K562 (cell line): ENCODE measurements at regions not wholly inside any gene's neighbourhood (a gene's known extent, or its start where the extent isn't known, plus 50 kb on each side); places are given as distances from the start of the nearest gene placed in this dataset.

ENCODE experiments used
- ERF ChIP-seq: fragments of 450-650 bp; formaldehyde crosslinking; IDR thresholded peaks from 2 replicates; pipeline ENCODE4 v1.4.0; 2020; ENCODE audit warnings: mild to moderate bottlenecking, mixed read lengths
- NCOR1 ChIP-seq: fragments of 450-650 bp; IDR thresholded peaks from 2 replicates; pipeline ENCODE4 v1.6.1; 2016; ENCODE audit warnings: mild to moderate bottlenecking, moderate library complexity
- RBFOX2 ChIP-seq: fragments of 200-400 bp; formaldehyde crosslinking; IDR thresholded peaks from 2 replicates; pipeline ENCODE4 v1.6.1; 2017; ENCODE audit warnings: low read depth, mild to moderate bottlenecking, low read length, moderate library complexity
- ZNF121 ChIP-seq: sonication (generic); formaldehyde crosslinking; conservative IDR thresholded peaks from 2 replicates; pipeline ENCODE4 v1.8.0; 2022; ENCODE audit warnings: missing genetic modification reagents
- ZNF347 ChIP-seq: fragments of 450-650 bp; formaldehyde crosslinking; IDR thresholded peaks from 2 replicates; pipeline ENCODE4 v1.4.0; 2020; ENCODE audit warnings: low read depth, mild to moderate bottlenecking, moderate library complexity
- TF ChIP-seq, protein P1 (sequence below): fragments of 250-450 bp; sonication (Bioruptor Pico); IDR thresholded peaks from 2 replicates; pipeline ENCODE4 v1.8.0; 2021; ENCODE audit warnings: mild to moderate bottlenecking, moderate library complexity
- TF ChIP-seq, protein P2 (sequence below): fragments of 450-650 bp; IDR thresholded peaks from 2 replicates; pipeline ENCODE4 v1.6.1; 2017; ENCODE audit warnings: antibody characterized with exemption, mild to moderate bottlenecking
- TF ChIP-seq, protein P3 (sequence below): IDR thresholded peaks from 2 replicates; pipeline ENCODE4 v1.6.1; 2016; ENCODE audit warnings: missing genetic modification characterization, missing compliant biosample characterization

DNA sequence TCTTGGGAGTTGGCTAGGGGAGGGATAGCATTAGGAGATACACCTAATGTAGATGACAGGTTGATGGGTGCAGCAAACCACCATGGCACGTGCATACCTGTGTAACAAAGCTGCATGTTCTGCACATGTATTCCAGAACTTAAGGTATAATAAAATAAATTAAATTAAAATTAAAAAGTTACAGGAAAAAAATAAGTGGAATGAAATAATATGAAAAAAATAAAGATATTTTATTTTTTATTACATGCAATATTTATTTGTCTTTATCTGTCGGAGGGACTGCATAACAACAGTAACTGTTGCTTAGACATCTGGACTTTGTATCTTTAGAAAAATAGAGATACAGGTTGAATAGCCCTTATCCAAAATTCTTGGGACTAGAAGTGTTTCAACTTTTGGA, 597.4 kb upstream of the CCDC179 start:
- TF ChIP-seq, protein P1, sequence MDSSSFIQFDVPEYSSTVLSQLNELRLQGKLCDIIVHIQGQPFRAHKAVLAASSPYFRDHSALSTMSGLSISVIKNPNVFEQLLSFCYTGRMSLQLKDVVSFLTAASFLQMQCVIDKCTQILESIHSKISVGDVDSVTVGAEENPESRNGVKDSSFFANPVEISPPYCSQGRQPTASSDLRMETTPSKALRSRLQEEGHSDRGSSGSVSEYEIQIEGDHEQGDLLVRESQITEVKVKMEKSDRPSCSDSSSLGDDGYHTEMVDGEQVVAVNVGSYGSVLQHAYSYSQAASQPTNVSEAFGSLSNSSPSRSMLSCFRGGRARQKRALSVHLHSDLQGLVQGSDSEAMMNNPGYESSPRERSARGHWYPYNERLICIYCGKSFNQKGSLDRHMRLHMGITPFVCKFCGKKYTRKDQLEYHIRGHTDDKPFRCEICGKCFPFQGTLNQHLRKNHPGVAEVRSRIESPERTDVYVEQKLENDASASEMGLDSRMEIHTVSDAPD, result no peak
- TF ChIP-seq ERF (CRISPR knock-in tag), result no peak
- no peak for TF ChIP-seq ZNF347 (CRISPR knock-in tag)
- TF ChIP-seq, protein P2, sequence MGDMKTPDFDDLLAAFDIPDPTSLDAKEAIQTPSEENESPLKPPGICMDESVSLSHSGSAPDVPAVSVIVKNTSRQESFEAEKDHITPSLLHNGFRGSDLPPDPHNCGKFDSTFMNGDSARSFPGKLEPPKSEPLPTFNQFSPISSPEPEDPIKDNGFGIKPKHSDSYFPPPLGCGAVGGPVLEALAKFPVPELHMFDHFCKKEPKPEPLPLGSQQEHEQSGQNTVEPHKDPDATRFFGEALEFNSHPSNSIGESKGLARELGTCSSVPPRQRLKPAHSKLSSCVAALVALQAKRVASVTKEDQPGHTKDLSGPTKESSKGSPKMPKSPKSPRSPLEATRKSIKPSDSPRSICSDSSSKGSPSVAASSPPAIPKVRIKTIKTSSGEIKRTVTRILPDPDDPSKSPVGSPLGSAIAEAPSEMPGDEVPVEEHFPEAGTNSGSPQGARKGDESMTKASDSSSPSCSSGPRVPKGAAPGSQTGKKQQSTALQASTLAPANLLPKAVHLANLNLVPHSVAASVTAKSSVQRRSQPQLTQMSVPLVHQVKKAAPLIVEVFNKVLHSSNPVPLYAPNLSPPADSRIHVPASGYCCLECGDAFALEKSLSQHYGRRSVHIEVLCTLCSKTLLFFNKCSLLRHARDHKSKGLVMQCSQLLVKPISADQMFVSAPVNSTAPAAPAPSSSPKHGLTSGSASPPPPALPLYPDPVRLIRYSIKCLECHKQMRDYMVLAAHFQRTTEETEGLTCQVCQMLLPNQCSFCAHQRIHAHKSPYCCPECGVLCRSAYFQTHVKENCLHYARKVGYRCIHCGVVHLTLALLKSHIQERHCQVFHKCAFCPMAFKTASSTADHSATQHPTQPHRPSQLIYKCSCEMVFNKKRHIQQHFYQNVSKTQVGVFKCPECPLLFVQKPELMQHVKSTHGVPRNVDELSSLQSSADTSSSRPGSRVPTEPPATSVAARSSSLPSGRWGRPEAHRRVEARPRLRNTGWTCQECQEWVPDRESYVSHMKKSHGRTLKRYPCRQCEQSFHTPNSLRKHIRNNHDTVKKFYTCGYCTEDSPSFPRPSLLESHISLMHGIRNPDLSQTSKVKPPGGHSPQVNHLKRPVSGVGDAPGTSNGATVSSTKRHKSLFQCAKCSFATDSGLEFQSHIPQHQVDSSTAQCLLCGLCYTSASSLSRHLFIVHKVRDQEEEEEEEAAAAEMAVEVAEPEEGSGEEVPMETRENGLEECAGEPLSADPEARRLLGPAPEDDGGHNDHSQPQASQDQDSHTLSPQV, result no peak
- no peak for TF ChIP-seq ZNF121 (CRISPR knock-in tag)
- TF ChIP-seq NCOR1, result no peak
- TF ChIP-seq, protein P3, sequence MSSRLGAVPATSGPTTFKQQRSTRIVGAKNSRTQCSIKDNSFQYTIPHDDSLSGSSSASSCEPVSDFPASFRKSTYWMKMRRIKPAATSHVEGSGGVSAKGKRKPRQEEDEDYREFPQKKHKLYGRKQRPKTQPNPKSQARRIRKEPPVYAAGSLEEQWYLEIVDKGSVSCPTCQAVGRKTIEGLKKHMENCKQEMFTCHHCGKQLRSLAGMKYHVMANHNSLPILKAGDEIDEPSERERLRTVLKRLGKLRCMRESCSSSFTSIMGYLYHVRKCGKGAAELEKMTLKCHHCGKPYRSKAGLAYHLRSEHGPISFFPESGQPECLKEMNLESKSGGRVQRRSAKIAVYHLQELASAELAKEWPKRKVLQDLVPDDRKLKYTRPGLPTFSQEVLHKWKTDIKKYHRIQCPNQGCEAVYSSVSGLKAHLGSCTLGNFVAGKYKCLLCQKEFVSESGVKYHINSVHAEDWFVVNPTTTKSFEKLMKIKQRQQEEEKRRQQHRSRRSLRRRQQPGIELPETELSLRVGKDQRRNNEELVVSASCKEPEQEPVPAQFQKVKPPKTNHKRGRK, result no peak
- no peak for TF ChIP-seq RBFOX2
